Suprapubic skin (tissue), 3 donors: ENCODE measurements at regions not wholly inside any gene's neighbourhood (a gene's known extent, or its start where the extent isn't known, plus 50 kb on each side); places are given as distances from the start of the nearest gene placed in this dataset.

Experiments
- POLR2A ChIP-seq, 2 donors: fragments of 450-650 bp; IDR thresholded peaks; one replicate each; pipeline ENCODE4 v1.6.1; 2017; ENCODE audit warnings: antibody characterized with exemption in 2 of 2, mild to moderate bottlenecking in 2 of 2, moderate library complexity in 2 of 2
- TF ChIP-seq, protein P1 (sequence below), 2 donors: fragments of 200-600 bp in 1 of 2; fragments of 450-650 bp in 1 of 2; sonication (generic) in 1 of 2; IDR thresholded peaks; one replicate each; pipeline ENCODE4 v1.5.1; 2016 to 2019; ENCODE audit warnings: antibody characterized with exemption in 2 of 2, mild to moderate bottlenecking in 1 of 2, moderate library complexity in 1 of 2

DNA sequence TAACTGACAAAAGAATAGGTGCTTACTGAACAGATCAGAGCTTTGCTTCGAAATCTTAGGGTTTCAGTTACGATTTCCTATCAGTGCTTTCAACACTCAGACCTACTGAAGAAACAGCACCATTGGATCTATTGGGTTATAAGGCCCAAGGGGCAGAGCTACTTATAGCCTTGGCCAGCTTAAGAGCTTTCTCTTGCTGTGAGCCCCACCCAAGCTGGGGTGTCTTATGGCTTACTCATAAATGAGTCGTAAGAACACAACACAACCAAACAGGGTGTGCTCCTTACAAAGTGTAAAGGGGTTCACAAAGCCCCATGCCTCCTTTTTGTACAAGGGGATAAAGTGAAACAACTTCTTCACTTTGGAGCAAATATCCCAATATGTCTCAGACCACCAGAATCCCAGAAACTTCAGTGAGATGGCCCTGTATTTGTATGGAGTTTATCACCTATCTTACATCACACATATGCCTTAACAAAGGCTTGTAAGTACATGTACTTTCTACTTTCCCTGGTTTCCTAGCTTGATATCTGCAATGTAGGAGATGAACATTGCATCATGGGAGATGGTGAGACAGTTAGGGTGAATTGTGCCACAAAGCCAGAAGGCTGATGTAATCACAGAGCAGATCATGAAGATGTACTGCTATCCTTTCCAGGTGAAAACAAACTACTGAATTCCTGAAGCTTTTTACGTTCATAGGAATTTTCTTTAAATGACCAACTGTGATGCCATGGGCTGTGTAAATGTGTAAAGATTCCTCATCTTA is 115.5 kb upstream of the GLI2 start:
- TF ChIP-seq, protein P1, sequence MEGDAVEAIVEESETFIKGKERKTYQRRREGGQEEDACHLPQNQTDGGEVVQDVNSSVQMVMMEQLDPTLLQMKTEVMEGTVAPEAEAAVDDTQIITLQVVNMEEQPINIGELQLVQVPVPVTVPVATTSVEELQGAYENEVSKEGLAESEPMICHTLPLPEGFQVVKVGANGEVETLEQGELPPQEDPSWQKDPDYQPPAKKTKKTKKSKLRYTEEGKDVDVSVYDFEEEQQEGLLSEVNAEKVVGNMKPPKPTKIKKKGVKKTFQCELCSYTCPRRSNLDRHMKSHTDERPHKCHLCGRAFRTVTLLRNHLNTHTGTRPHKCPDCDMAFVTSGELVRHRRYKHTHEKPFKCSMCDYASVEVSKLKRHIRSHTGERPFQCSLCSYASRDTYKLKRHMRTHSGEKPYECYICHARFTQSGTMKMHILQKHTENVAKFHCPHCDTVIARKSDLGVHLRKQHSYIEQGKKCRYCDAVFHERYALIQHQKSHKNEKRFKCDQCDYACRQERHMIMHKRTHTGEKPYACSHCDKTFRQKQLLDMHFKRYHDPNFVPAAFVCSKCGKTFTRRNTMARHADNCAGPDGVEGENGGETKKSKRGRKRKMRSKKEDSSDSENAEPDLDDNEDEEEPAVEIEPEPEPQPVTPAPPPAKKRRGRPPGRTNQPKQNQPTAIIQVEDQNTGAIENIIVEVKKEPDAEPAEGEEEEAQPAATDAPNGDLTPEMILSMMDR (IDR thresholded peaks at IDR 0.05): no peak
- TF ChIP-seq POLR2A (IDR thresholded peaks at IDR 0.05): no peak
